GM23338 (cell line): ENCODE measurements at regions not wholly inside any gene's neighbourhood (a gene's known extent, or its start where the extent isn't known, plus 50 kb on each side); places are given as distances from the start of the nearest gene placed in this dataset.

ENCODE experiments used
- CREB1 ChIP-seq: fragments of 250-450 bp; sonication (Bioruptor Pico); IDR thresholded peaks from 2 replicates; pipeline ENCODE4 v1.5.0; 2020; ENCODE audit warnings: low read depth, mild to moderate bottlenecking, moderate library complexity
- CTCF ChIP-seq, 2 experiments: fragments of 200-600 bp in 1 of 2; sonication (generic) in 1 of 2; conservative IDR thresholded peaks; 2 replicates each; pipeline versions ENCODE4 v1.5.1 to v1.6.1; 2016 to 2017; ENCODE audit warnings: antibody characterized with exemption in 2 of 2, low read depth in 2 of 2, mild to moderate bottlenecking in 2 of 2, moderate library complexity in 1 of 2
- EZH2 ChIP-seq: fragments of 200-600 bp; sonication (generic); IDR thresholded peaks from one replicate; pipeline ENCODE4 v1.8.0; 2017; ENCODE audit warnings: antibody characterized with exemption, mild to moderate bottlenecking, low read depth; ENCODE audit not compliant: unreplicated experiment
- EZH2phosphoT487 ChIP-seq: fragments of 200-600 bp; sonication (generic); IDR thresholded peaks from one replicate; pipeline ENCODE4 v1.8.1; 2018; ENCODE audit warnings: antibody characterized with exemption; ENCODE audit not compliant: unreplicated experiment
- JUNB ChIP-seq: IDR thresholded peaks from one replicate; pipeline ENCODE4 v1.6.1; 2016; ENCODE audit warnings: antibody characterized with exemption; ENCODE audit not compliant: unreplicated experiment
- NANOG ChIP-seq: IDR thresholded peaks from 2 replicates; pipeline ENCODE4 v1.6.1; 2016; ENCODE audit warnings: antibody characterized with exemption, borderline replicate concordance
- POLR2AphosphoS5 ChIP-seq: IDR thresholded peaks from 2 replicates; pipeline ENCODE4 v1.6.1; 2016; ENCODE audit warnings: antibody characterized with exemption, low read depth
- REST ChIP-seq: IDR thresholded peaks from one replicate; pipeline ENCODE4 v1.6.1; 2018; ENCODE audit warnings: antibody characterized with exemption; ENCODE audit not compliant: unreplicated experiment
- ZNF114 ChIP-seq: fragments of 250-450 bp; sonication (Bioruptor Pico); IDR thresholded peaks from 2 replicates; pipeline ENCODE4 v1.5.0; 2020; ENCODE audit warnings: mild to moderate bottlenecking, moderate library complexity
- ZNF331 ChIP-seq: fragments of 250-450 bp; sonication (Bioruptor Pico); IDR thresholded peaks from 2 replicates; pipeline ENCODE4 v1.5.0; 2020; ENCODE audit warnings: low read depth, mild to moderate bottlenecking, moderate library complexity
- TF ChIP-seq, protein P1 (sequence below): IDR thresholded peaks from 2 replicates; pipeline ENCODE4 v1.6.1; 2016; ENCODE audit warnings: antibody characterized with exemption

- TF ChIP-seq CTCF (conservative IDR thresholded peaks at IDR 0.05; ENCODE audit: low read depth in 2 of 2) (no peak), EZH2 (no peak), POLR2AphosphoS5 (no peak), CREB1 (CRISPR knock-in tag) (no peak), EZH2phosphoT487 (no peak), REST (no peak), ZNF114 (CRISPR knock-in tag) (no peak), JUNB (no peak), NANOG (no peak), ZNF331 (CRISPR knock-in tag) (no peak)
- TF ChIP-seq, protein P1, sequence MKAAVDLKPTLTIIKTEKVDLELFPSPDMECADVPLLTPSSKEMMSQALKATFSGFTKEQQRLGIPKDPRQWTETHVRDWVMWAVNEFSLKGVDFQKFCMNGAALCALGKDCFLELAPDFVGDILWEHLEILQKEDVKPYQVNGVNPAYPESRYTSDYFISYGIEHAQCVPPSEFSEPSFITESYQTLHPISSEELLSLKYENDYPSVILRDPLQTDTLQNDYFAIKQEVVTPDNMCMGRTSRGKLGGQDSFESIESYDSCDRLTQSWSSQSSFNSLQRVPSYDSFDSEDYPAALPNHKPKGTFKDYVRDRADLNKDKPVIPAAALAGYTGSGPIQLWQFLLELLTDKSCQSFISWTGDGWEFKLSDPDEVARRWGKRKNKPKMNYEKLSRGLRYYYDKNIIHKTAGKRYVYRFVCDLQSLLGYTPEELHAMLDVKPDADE = no peak
Observed at GRCh38 chr5:119928974-119929373, 299.6 kb downstream of the FAM170A start.
